Activated CD4-positive, CD25-positive, alpha-beta regulatory T cell treated with anti-CD3 and anti-CD28 coated beads, Interleukin-2, amount 50 U/mL, for 72 hours (primary cell): ENCODE measurements at regions not wholly inside any gene's neighbourhood (a gene's known extent, or its start where the extent isn't known, plus 50 kb on each side); places are given as distances from the start of the nearest gene placed in this dataset.

Experiments used
- DNase-seq: peaks from one replicate; pipeline ENCODE4 v3.0.0; 2021

- no peak for DNase-seq
Measured at GRCh38 chr17:34527908-34528470, 51.4 kb upstream of the TMEM132E start.

GRCh38 chr17:34527136-34527907, 52.1 kb upstream of the TMEM132E start:
- no peak for DNase-seq

GRCh38 chr17:34525651-34526050, 53.7 kb upstream of the TMEM132E start:
- DNase-seq, result no peak

- no peak for DNase-seq
Measured at GRCh38 chr17:34521955-34522354, 57.4 kb upstream of the TMEM132E start.

GRCh38 chr17:34519282-34519681, 60.1 kb upstream of the TMEM132E start:
- DNase-seq, result no peak

- no peak for DNase-seq
Measured at GRCh38 chr17:34517406-34517805, 62.0 kb upstream of the TMEM132E start.

GRCh38 chr17:34511931-34512330, 67.5 kb upstream of the TMEM132E start:
- DNase-seq, result no peak

- DNase-seq, result no peak
Measured at GRCh38 chr17:34511265-34511664, 68.1 kb upstream of the TMEM132E start.

- DNase-seq, result no peak
Measured at GRCh38 chr17:34504814-34505484, 74.4 kb upstream of the TMEM132E start.

- no peak for DNase-seq
Measured at GRCh38 chr17:34503528-34504195, 75.7 kb upstream of the TMEM132E start.

GRCh38 chr17:34502426-34502825, 77.0 kb upstream of the TMEM132E start:
- DNase-seq, result no peak

- DNase-seq, result no peak
Measured at GRCh38 chr17:34499576-34499975, 79.8 kb upstream of the TMEM132E start.

GRCh38 chr17:34493917-34494316, 85.5 kb upstream of the TMEM132E start:
- no peak for DNase-seq

- no peak for DNase-seq
Measured at GRCh38 chr17:34487626-34488025, 91.8 kb upstream of the TMEM132E start.

- no peak for DNase-seq
Measured at GRCh38 chr17:34486761-34487160, 92.6 kb upstream of the TMEM132E start.

- DNase-seq, result no peak
Measured at GRCh38 chr17:34485999-34486398, 93.4 kb upstream of the TMEM132E start.

GRCh38 chr17:34484193-34484733, 95.1 kb upstream of the TMEM132E start:
- DNase-seq, result no peak

- DNase-seq, result no peak
Measured at GRCh38 chr17:34482730-34483129, 96.7 kb upstream of the TMEM132E start.

- no peak for DNase-seq
Measured at GRCh38 chr17:34481779-34482178, 97.6 kb upstream of the TMEM132E start.

- no peak for DNase-seq
Measured at GRCh38 chr17:34479371-34479770, 100.0 kb upstream of the TMEM132E start.

- no peak for DNase-seq
Measured at GRCh38 chr17:34478244-34478643, 101.1 kb upstream of the TMEM132E start.

GRCh38 chr17:34475296-34475695, 104.1 kb upstream of the TMEM132E start:
- no peak for DNase-seq

GRCh38 chr17:34474706-34475105, 104.7 kb upstream of the TMEM132E start:
- no peak for DNase-seq
